ENCODE measurements at regions not wholly inside any gene's neighbourhood (a gene's known extent, or its start where the extent isn't known, plus 50 kb on each side); places are given as distances from the start of the nearest gene placed in this dataset.

GRCh38 chr14:101009531-101009930 lies 106.0 kb upstream of the RTL1 start:
- Histone ChIP-seq H3K27ac (no peak overlapping the region), H3K9me3 (peaks cover 11% of the 10 kb centered on the region; the same call in 1 of the 2 replicates), H3K4me1 (peaks cover 9% of the 10 kb centered on the region), H4K20me1 (no peaks in the 10 kb centered on the region), H3K4me2 (no peak overlapping the region), H3K4me3 (no peak overlapping the region), H3K27me3 (no peaks in the 10 kb centered on the region), H3K36me3 (no peaks in the 10 kb centered on the region), H3K9ac (no peak overlapping the region)
- no peak for TF ChIP-seq Cebpa-rat (IDR thresholded peaks at IDR 0.05)

- Histone ChIP-seq H3K27ac (no peak overlapping the region), H3K4me2 (no peak overlapping the region), H3K4me1 (peaks cover 2% of the 10 kb centered on the region), H3K9me3 (peaks cover 11% of the 10 kb centered on the region; the same call in 1 of the 2 replicates), H3K9ac (no peak overlapping the region), H3K36me3 (no peaks in the 10 kb centered on the region), H3K27me3 (no peaks in the 10 kb centered on the region), H3K4me3 (no peak overlapping the region), H4K20me1 (no peaks in the 10 kb centered on the region)
- TF ChIP-seq Cebpa-rat (IDR thresholded peaks at IDR 0.05): no peak
These were observed 106.8 kb upstream of the RTL1 start for GRCh38 chr14:101010293-101010692.

GRCh38 chr14:101010835-101011234 lies 107.3 kb upstream of the RTL1 start:
- H3K4me2 ChIP-seq: no peak overlapping the region
- H3K4me1 ChIP-seq: no peaks in the 10 kb centered on the region
- no peaks in the 10 kb centered on the region for H4K20me1 ChIP-seq
- no peaks in the 10 kb centered on the region for H3K36me3 ChIP-seq
- H3K27ac ChIP-seq: no peak overlapping the region
- peaks cover 11% of the 10 kb centered on the region; the same call in 1 of the 2 replicates for H3K9me3 ChIP-seq
- no peak overlapping the region for H3K4me3 ChIP-seq
- no peak for TF ChIP-seq Cebpa-rat (IDR thresholded peaks at IDR 0.05)
- no peak overlapping the region for H3K9ac ChIP-seq
- no peaks in the 10 kb centered on the region for H3K27me3 ChIP-seq

- Histone ChIP-seq H3K36me3 (no peaks in the 10 kb centered on the region), H3K4me1 (no peaks in the 10 kb centered on the region), H3K4me3 (no peak overlapping the region), H3K9ac (no peak overlapping the region), H3K4me2 (no peak overlapping the region), H3K27ac (no peak overlapping the region), H4K20me1 (no peaks in the 10 kb centered on the region), H3K9me3 (peaks cover 8% of the 10 kb centered on the region), H3K27me3 (no peaks in the 10 kb centered on the region; the same call in 1 of the 2 replicates)
- TF ChIP-seq Cebpa-rat (IDR thresholded peaks at IDR 0.05): no peak
These were observed 113.7 kb upstream of the RTL1 start for GRCh38 chr14:101017209-101017608.

- Histone ChIP-seq H3K4me3 (no peak overlapping the region), H4K20me1 (no peaks in the 10 kb centered on the region), H3K36me3 (no peaks in the 10 kb centered on the region), H3K27me3 (no peaks in the 10 kb centered on the region; the same call in 1 of the 2 replicates), H3K27ac (no peak overlapping the region), H3K9me3 (no peaks in the 10 kb centered on the region; the same call in none of the 2 replicates), H3K4me2 (no peak overlapping the region), H3K4me1 (no peaks in the 10 kb centered on the region), H3K9ac (no peak overlapping the region)
- no peak for TF ChIP-seq Cebpa-rat (IDR thresholded peaks at IDR 0.05)
These were observed 114.5 kb upstream of the RTL1 start for GRCh38 chr14:101017806-101018560.

GRCh38 chr14:101018561-101019290 lies 115.2 kb upstream of the RTL1 start:
- no peak overlapping the region for H3K4me2 ChIP-seq
- no peaks in the 10 kb centered on the region for H4K20me1 ChIP-seq
- no peaks in the 10 kb centered on the region for H3K36me3 ChIP-seq
- TF ChIP-seq Cebpa-rat (IDR thresholded peaks at IDR 0.05): no peak
- no peak overlapping the region for H3K27ac ChIP-seq
- no peaks in the 10 kb centered on the region for H3K4me1 ChIP-seq
- peaks cover 5% of the 10 kb centered on the region for H3K9me3 ChIP-seq
- no peak overlapping the region for H3K9ac ChIP-seq
- H3K27me3 ChIP-seq: no peaks in the 10 kb centered on the region; the same call in 1 of the 2 replicates
- H3K4me3 ChIP-seq: no peak overlapping the region

- H3K36me3 ChIP-seq: no peaks in the 10 kb centered on the region
- TF ChIP-seq Cebpa-rat (IDR thresholded peaks at IDR 0.05): no peak
These were observed 116.0 kb upstream of the RTL1 start for GRCh38 chr14:101019541-101019940.

GRCh38 chr14:101019990-101020710 lies 116.6 kb upstream of the RTL1 start:
- H4K20me1 ChIP-seq: no peaks in the 10 kb centered on the region
- no peak overlapping the region for H3K4me2 ChIP-seq
- H3K36me3 ChIP-seq: no peaks in the 10 kb centered on the region
- no peak overlapping the region for H3K27ac ChIP-seq
- no peaks in the 10 kb centered on the region for H3K4me1 ChIP-seq
- no peaks in the 10 kb centered on the region; the same call in 1 of the 2 replicates for H3K27me3 ChIP-seq
- no peak overlapping the region for H3K9ac ChIP-seq
- TF ChIP-seq Cebpa-rat (IDR thresholded peaks at IDR 0.05): no peak
- no peak overlapping the region for H3K4me3 ChIP-seq
- peaks cover 7% of the 10 kb centered on the region for H3K9me3 ChIP-seq

More at GRCh38 chr14:101019541-101019940, 116.0 kb upstream of the RTL1 start:
- Histone ChIP-seq H3K4me1 (no peaks in the 10 kb centered on the region), H3K4me3 (no peak overlapping the region), H3K9ac (no peak overlapping the region), H4K20me1 (no peaks in the 10 kb centered on the region), H3K27ac (no peak overlapping the region), H3K9me3 (peaks cover 7% of the 10 kb centered on the region), H3K4me2 (no peak overlapping the region), H3K27me3 (no peaks in the 10 kb centered on the region; the same call in 1 of the 2 replicates)

GRCh38 chr14:101020834-101021370 lies 117.4 kb upstream of the RTL1 start:
- no peaks in the 10 kb centered on the region; the same call in 1 of the 2 replicates for H3K27me3 ChIP-seq
- H3K9me3 ChIP-seq: peaks cover 7% of the 10 kb centered on the region
- no peak overlapping the region for H3K4me2 ChIP-seq
- no peak overlapping the region for H3K9ac ChIP-seq
- H3K4me1 ChIP-seq: no peaks in the 10 kb centered on the region
- no peaks in the 10 kb centered on the region for H3K36me3 ChIP-seq
- H4K20me1 ChIP-seq: no peaks in the 10 kb centered on the region
- TF ChIP-seq Cebpa-rat (IDR thresholded peaks at IDR 0.05): no peak
- no peak overlapping the region for H3K27ac ChIP-seq
- H3K4me3 ChIP-seq: no peak overlapping the region
